SU-DHL-6 (cell line): ENCODE measurements at regions not wholly inside any gene's neighbourhood (a gene's known extent, or its start where the extent isn't known, plus 50 kb on each side); places are given as distances from the start of the nearest gene placed in this dataset.

Experiments used
- H2AFZ ChIP-seq: fragments of 200-600 bp; sonication (generic); 2 replicates; pipeline ENCODE4 v1.6.1; 2014; ENCODE audit warnings: low read depth, mild to moderate bottlenecking, moderate library complexity, mixed read lengths, antibody characterized with exemption, low read length; ENCODE audit not compliant: severe bottlenecking
- H3F3A ChIP-seq: fragments of 200-600 bp; shearing (Covaris generic); 2 replicates; pipeline ENCODE4 v1.6.0; 2016; ENCODE audit warnings: antibody characterized with exemption, mild to moderate bottlenecking; ENCODE audit not compliant: insufficient read depth
- H3K27ac ChIP-seq: fragments of 200-600 bp; sonication (generic); 2 replicates; pipeline ENCODE4 v1.5.1; 2016; ENCODE audit warnings: low read depth, mild to moderate bottlenecking, low read length, moderate library complexity, mixed read lengths
- H3K27me3 ChIP-seq: fragments of 200-600 bp; sonication (generic), shearing (Covaris generic); 2 replicates; pipeline ENCODE4 v1.6.0; 2014; ENCODE audit warnings: mild to moderate bottlenecking, low read length
- H3K36me3 ChIP-seq: fragments of 200-600 bp; sonication (generic); 2 replicates; pipeline ENCODE4 v1.6.1; 2014; ENCODE audit warnings: mild to moderate bottlenecking, low read length, mixed read lengths
- H3K4me2 ChIP-seq: fragments of 300-600, 200-600 bp; shearing (Covaris generic), sonication (generic); 2 replicates; pipeline ENCODE4 v1.6.0; 2014; ENCODE audit warnings: low read length, low read depth, mild to moderate bottlenecking; ENCODE audit not compliant: poor library complexity, severe bottlenecking
- H3K4me3 ChIP-seq: fragments of 200-600 bp; sonication (generic); 2 replicates; pipeline ENCODE4 v1.5.1; 2014; ENCODE audit warnings: antibody characterized with exemption, low read length, mild to moderate bottlenecking, mixed read lengths; ENCODE audit not compliant: insufficient read depth, poor library complexity, severe bottlenecking
- H3K79me2 ChIP-seq: fragments of 200-600 bp; sonication (generic); 2 replicates; pipeline ENCODE4 v1.6.1; 2014; ENCODE audit warnings: mild to moderate bottlenecking, low read length, moderate library complexity; ENCODE audit not compliant: insufficient read depth
- H3K9ac ChIP-seq: fragments of 200-600 bp; sonication (generic); 2 replicates; pipeline ENCODE4 v1.7.0; 2014; ENCODE audit warnings: mild to moderate bottlenecking, low read length
- H3K9me2 ChIP-seq: fragments of 200-600 bp; sonication (generic); replicated peaks from 2 replicates; pipeline ENCODE4 v1.6.1; 2014; ENCODE audit warnings: low read length; ENCODE audit not compliant: insufficient read depth
- H3K9me3 ChIP-seq: fragments of 200-600 bp; sonication (generic); 2 replicates; pipeline ENCODE4 v1.6.1; 2014; ENCODE audit warnings: low read length, mixed read lengths; ENCODE audit not compliant: insufficient read depth
- H4K20me1 ChIP-seq: fragments of 200-600 bp; sonication (generic); 2 replicates; pipeline ENCODE4 v1.6.1; 2014; ENCODE audit warnings: low read depth, mild to moderate bottlenecking, antibody characterized with exemption, low read length, moderate library complexity, mixed read lengths
- CTCF ChIP-seq: fragments of 200-600 bp; sonication (generic); IDR thresholded peaks from one replicate; pipeline ENCODE4 v1.5.1; 2017; ENCODE audit warnings: antibody characterized with exemption, mild to moderate bottlenecking, low read length, moderate library complexity; ENCODE audit not compliant: insufficient read depth, poor library complexity, severe bottlenecking
- EZH2phosphoT487 ChIP-seq: fragments of 200-600 bp; sonication (generic), shearing (Covaris generic); conservative IDR thresholded peaks from 2 replicates; pipeline ENCODE4 v1.6.1; 2018; ENCODE audit warnings: mild to moderate bottlenecking, antibody characterized with exemption, low read length, moderate library complexity, mixed read lengths

- H3K4me3 ChIP-seq = no peak overlapping the region
- H3K9me3 ChIP-seq = no peaks in the 10 kb centered on the region
- no peaks in the 10 kb centered on the region for H3K36me3 ChIP-seq
- no peaks in the 10 kb centered on the region for H3K79me2 ChIP-seq
- H3K27ac ChIP-seq = no peak overlapping the region
- no peak overlapping the region for H3K9ac ChIP-seq
- H3K27me3 ChIP-seq = no peaks in the 10 kb centered on the region
- no peaks in the 10 kb centered on the region for H3F3A ChIP-seq
- H4K20me1 ChIP-seq = no peaks in the 10 kb centered on the region
- TF ChIP-seq CTCF (no peak), EZH2phosphoT487 (no peak)
- H2AFZ ChIP-seq = no peak overlapping the region
- H3K9me2 ChIP-seq = no peaks in the 10 kb centered on the region
- no peak overlapping the region for H3K4me2 ChIP-seq
Measured at GRCh38 chr7:69035826-69036225, 562.4 kb upstream of the AUTS2 start.

DNA sequence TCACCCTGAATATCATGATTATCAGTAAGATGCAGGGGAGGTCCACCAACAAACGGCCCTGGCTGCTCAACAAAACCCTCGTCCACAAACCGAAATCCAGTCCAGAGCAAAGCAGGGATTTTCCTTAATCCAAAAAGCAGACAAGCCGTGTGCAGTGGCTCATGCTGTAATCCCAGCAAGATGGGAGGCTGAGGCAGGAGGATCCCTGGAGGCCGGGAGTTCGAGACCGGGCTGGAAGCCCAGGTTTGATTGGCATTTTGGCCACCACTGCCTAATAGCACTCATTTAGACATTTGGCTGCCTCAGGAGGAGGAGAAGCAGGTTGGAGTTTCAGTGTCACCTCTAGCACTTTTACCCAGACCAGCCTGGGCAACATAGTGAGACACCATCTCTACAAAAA, 562.0 kb upstream of the AUTS2 start:
- H3K27ac ChIP-seq = no peak overlapping the region
- no peaks in the 10 kb centered on the region for H3K79me2 ChIP-seq
- no peak overlapping the region for H3K4me3 ChIP-seq
- no peak for TF ChIP-seq EZH2phosphoT487
- H3K4me2 ChIP-seq = no peak overlapping the region
- H4K20me1 ChIP-seq = no peaks in the 10 kb centered on the region
- H3K9me3 ChIP-seq = no peaks in the 10 kb centered on the region
- no peaks in the 10 kb centered on the region for H3K27me3 ChIP-seq
- no peaks in the 10 kb centered on the region for H3K9me2 ChIP-seq
- no peaks in the 10 kb centered on the region for H3K36me3 ChIP-seq
- H3K9ac ChIP-seq = no peak overlapping the region
- H3F3A ChIP-seq = no peaks in the 10 kb centered on the region
- no peak overlapping the region for H2AFZ ChIP-seq

DNA sequence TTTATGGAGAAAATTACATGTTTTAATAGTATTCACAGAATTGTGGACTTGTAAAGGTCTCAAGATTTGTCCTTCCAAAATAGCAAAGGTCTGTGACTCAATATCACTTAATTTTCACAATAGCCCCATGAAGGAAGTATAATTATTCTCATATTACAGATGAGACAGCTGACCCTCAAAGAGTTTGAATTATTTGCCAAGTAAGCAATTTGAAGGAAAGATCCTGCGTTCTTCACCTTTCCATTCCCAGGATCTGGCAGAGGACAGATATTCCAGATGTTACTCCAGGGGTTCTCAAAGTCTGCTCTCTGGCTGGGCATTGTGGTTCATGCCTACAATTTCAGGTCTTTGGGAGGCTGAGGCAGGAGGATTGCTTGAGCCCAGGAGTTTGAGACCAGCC, 559.4 kb upstream of the AUTS2 start:
- Histone ChIP-seq H3K9me2 (no peaks in the 10 kb centered on the region), H3K36me3 (no peaks in the 10 kb centered on the region), H3K4me2 (no peak overlapping the region), H3K27ac (no peak overlapping the region), H3K27me3 (no peaks in the 10 kb centered on the region), H3F3A (no peaks in the 10 kb centered on the region), H2AFZ (no peak overlapping the region), H3K4me3 (no peak overlapping the region), H3K9ac (no peak overlapping the region), H4K20me1 (no peaks in the 10 kb centered on the region), H3K9me3 (no peaks in the 10 kb centered on the region), H3K79me2 (no peaks in the 10 kb centered on the region)
- TF ChIP-seq EZH2phosphoT487 (no peak), CTCF (no peak)

GRCh38 chr7:69042138-69042537, 556.1 kb upstream of the AUTS2 start:
- Histone ChIP-seq H3K27ac (no peak overlapping the region), H3F3A (no peaks in the 10 kb centered on the region), H3K79me2 (no peaks in the 10 kb centered on the region), H3K9me3 (0 out of 2 replicates have a peak, but pooled peaks cover 4% of the 10 kb centered on the region), H3K27me3 (0 out of 2 replicates have a peak, but pooled peaks cover 2% of the 10 kb centered on the region), H3K9ac (no peak overlapping the region), H2AFZ (no peak overlapping the region), H3K4me3 (no peak overlapping the region), H3K36me3 (no peaks in the 10 kb centered on the region), H4K20me1 (no peaks in the 10 kb centered on the region), H3K9me2 (no peaks in the 10 kb centered on the region), H3K4me2 (no peak overlapping the region)
- TF ChIP-seq EZH2phosphoT487 (no peak), CTCF (no peak)
